ENCODE measurements at regions not wholly inside any gene's neighbourhood (a gene's known extent, or its start where the extent isn't known, plus 50 kb on each side); places are given as distances from the start of the nearest gene placed in this dataset.

- Mint-ChIP-seq H3K4me1 (no peaks in the 10 kb centered on the region), H3K27me3 (ENCODE audit: low read depth) (no peaks in the 10 kb centered on the region), H3K36me3 (ENCODE audit: low read depth) (peaks cover 3% of the 10 kb centered on the region), H3K4me3 (no peak overlapping the region), H3K9me3 (no peaks in the 10 kb centered on the region), H3K27ac (ENCODE audit: unreplicated experiment) (no peak overlapping the region)
- no peak for TF ChIP-seq CTCF (conservative IDR thresholded peaks at IDR 0.05)
- no peak for DNase-seq (ENCODE audit: low read depth, low spot score)
Measured at GRCh38 chr4:184899261-184900134, 73.7 kb upstream of the ACSL1 start.

- peaks cover 3% of the 10 kb centered on the region for H3K36me3 Mint-ChIP-seq (ENCODE audit: low read depth)
- no peaks in the 10 kb centered on the region for H3K4me1 Mint-ChIP-seq
- DNase-seq (ENCODE audit: low read depth, low spot score) = no peak
- no peak overlapping the region for H3K27ac Mint-ChIP-seq (ENCODE audit: unreplicated experiment)
- no peak for TF ChIP-seq CTCF (conservative IDR thresholded peaks at IDR 0.05)
- no peaks in the 10 kb centered on the region for H3K27me3 Mint-ChIP-seq (ENCODE audit: low read depth)
- no peak overlapping the region for H3K4me3 Mint-ChIP-seq
- H3K9me3 Mint-ChIP-seq = no peaks in the 10 kb centered on the region
Measured at GRCh38 chr4:184900184-184900583, 74.4 kb upstream of the ACSL1 start.

- H3K27ac Mint-ChIP-seq (ENCODE audit: unreplicated experiment) = no peak overlapping the region
- no peak for TF ChIP-seq CTCF (conservative IDR thresholded peaks at IDR 0.05)
- H3K9me3 Mint-ChIP-seq = no peaks in the 10 kb centered on the region
- no peaks in the 10 kb centered on the region for H3K27me3 Mint-ChIP-seq (ENCODE audit: low read depth)
- peaks cover 3% of the 10 kb centered on the region for H3K36me3 Mint-ChIP-seq (ENCODE audit: low read depth)
- DNase-seq (ENCODE audit: low read depth, low spot score) = no peak
- H3K4me3 Mint-ChIP-seq = no peak overlapping the region
- peaks cover 1% of the 10 kb centered on the region for H3K4me1 Mint-ChIP-seq
Measured at GRCh38 chr4:184902550-184902949, 76.8 kb upstream of the ACSL1 start.

GRCh38 chr4:184906480-184907097, 80.8 kb upstream of the ACSL1 start:
- H3K27me3 Mint-ChIP-seq (ENCODE audit: low read depth) = no peaks in the 10 kb centered on the region
- no peak overlapping the region for H3K4me3 Mint-ChIP-seq
- no peaks in the 10 kb centered on the region for H3K36me3 Mint-ChIP-seq (ENCODE audit: low read depth)
- TF ChIP-seq CTCF (conservative IDR thresholded peaks at IDR 0.05) = no peak
- H3K4me1 Mint-ChIP-seq = peaks cover 5% of the 10 kb centered on the region
- peaks cover 14% of the 10 kb centered on the region for H3K9me3 Mint-ChIP-seq
- no peak overlapping the region for H3K27ac Mint-ChIP-seq (ENCODE audit: unreplicated experiment)
- no peak for DNase-seq (ENCODE audit: low read depth, low spot score)

- Mint-ChIP-seq H3K27me3 (ENCODE audit: low read depth) (no peaks in the 10 kb centered on the region), H3K9me3 (peaks cover 16% of the 10 kb centered on the region), H3K36me3 (ENCODE audit: low read depth) (peaks cover under 1% of the 10 kb centered on the region), H3K27ac (ENCODE audit: unreplicated experiment) (no peak overlapping the region), H3K4me1 (peaks cover 5% of the 10 kb centered on the region), H3K4me3 (no peak overlapping the region)
- no peak for DNase-seq (ENCODE audit: low read depth, low spot score)
- no peak for TF ChIP-seq CTCF (conservative IDR thresholded peaks at IDR 0.05)
Measured at GRCh38 chr4:184907216-184907615, 81.4 kb upstream of the ACSL1 start.
